Muscle layer of colon (tissue), 2 donors: ENCODE measurements at regions not wholly inside any gene's neighbourhood (a gene's known extent, or its start where the extent isn't known, plus 50 kb on each side); places are given as distances from the start of the nearest gene placed in this dataset.

Experiments used
- H3K27ac ChIP-seq: one replicate; pipeline ENCODE4 v1.7.0; 2013; ENCODE audit warnings: low read depth, mild to moderate bottlenecking, low read length, moderate library complexity
- H3K27me3 ChIP-seq, 2 donors: one replicate each; pipeline ENCODE4 v1.7.0; 2013; ENCODE audit warnings: low read length in 2 of 2, mild to moderate bottlenecking in 2 of 2; ENCODE audit not compliant: insufficient read depth in 2 of 2, control insufficient read depth in 1 of 2
- H3K36me3 ChIP-seq: one replicate; pipeline ENCODE4 v1.7.0; 2013; ENCODE audit warnings: mild to moderate bottlenecking, low read length; ENCODE audit not compliant: insufficient read depth
- H3K4me1 ChIP-seq: one replicate; pipeline ENCODE4 v1.7.0; 2013; ENCODE audit warnings: mild to moderate bottlenecking, low read length; ENCODE audit not compliant: insufficient read depth
- H3K4me3 ChIP-seq, 2 donors: one replicate each; pipeline ENCODE4 v1.7.0; 2013; ENCODE audit warnings: low read length in 2 of 2, low read depth in 1 of 2, mild to moderate bottlenecking in 1 of 2, moderate library complexity in 1 of 2
- H3K9ac ChIP-seq: one replicate; pipeline ENCODE4 v1.7.0; 2013; ENCODE audit warnings: low read length
- H3K9me3 ChIP-seq: one replicate; pipeline ENCODE4 v1.7.0; 2013; ENCODE audit warnings: mild to moderate bottlenecking, low read length
- donor health status: abdominal sarcoma.
- donor health status: Adenocarcinoma of cecum.

- H3K27ac ChIP-seq = no peak overlapping the region
- H3K36me3 ChIP-seq = no peaks in the 10 kb centered on the region
- no peaks in the 10 kb centered on the region for H3K9me3 ChIP-seq
- no peak overlapping the region for H3K9ac ChIP-seq
- H3K27me3 ChIP-seq = no peaks in the 10 kb centered on the region
- no peaks in the 10 kb centered on the region for H3K4me1 ChIP-seq
- no peak overlapping the region for H3K4me3 ChIP-seq
These were observed 224.3 kb downstream of the SNRPN start for GRCh38 chr15:25178835-25179672.

GRCh38 chr15:25179673-25180511 is 225.1 kb downstream of the SNRPN start:
- Histone ChIP-seq H3K27me3 (no peaks in the 10 kb centered on the region), H3K27ac (no peak overlapping the region), H3K4me3 (no peak overlapping the region), H3K4me1 (no peaks in the 10 kb centered on the region), H3K36me3 (no peaks in the 10 kb centered on the region), H3K9me3 (no peaks in the 10 kb centered on the region), H3K9ac (no peak overlapping the region)

GRCh38 chr15:25180606-25181292 is 226.0 kb downstream of the SNRPN start:
- Histone ChIP-seq H3K27ac (no peak overlapping the region), H3K4me1 (no peaks in the 10 kb centered on the region), H3K9ac (no peak overlapping the region), H3K27me3 (no peaks in the 10 kb centered on the region), H3K9me3 (no peaks in the 10 kb centered on the region), H3K4me3 (no peak overlapping the region), H3K36me3 (no peaks in the 10 kb centered on the region)

- Histone ChIP-seq H3K27me3 (no peaks in the 10 kb centered on the region), H3K36me3 (no peaks in the 10 kb centered on the region), H3K4me1 (no peaks in the 10 kb centered on the region), H3K27ac (no peak overlapping the region), H3K4me3 (no peak overlapping the region), H3K9me3 (no peaks in the 10 kb centered on the region), H3K9ac (no peak overlapping the region)
These were observed 226.7 kb downstream of the SNRPN start for GRCh38 chr15:25181293-25182097.

GRCh38 chr15:25182098-25182478 is 227.3 kb downstream of the SNRPN start:
- H3K36me3 ChIP-seq = no peaks in the 10 kb centered on the region
- H3K27ac ChIP-seq = no peak overlapping the region
- no peak overlapping the region for H3K4me3 ChIP-seq
- H3K9me3 ChIP-seq = no peaks in the 10 kb centered on the region
- no peaks in the 10 kb centered on the region for H3K27me3 ChIP-seq
- no peaks in the 10 kb centered on the region for H3K4me1 ChIP-seq
- no peak overlapping the region for H3K9ac ChIP-seq

- H3K27ac ChIP-seq = no peak overlapping the region
- no peaks in the 10 kb centered on the region for H3K4me1 ChIP-seq
- no peak overlapping the region for H3K9ac ChIP-seq
- no peaks in the 10 kb centered on the region for H3K27me3 ChIP-seq
- no peaks in the 10 kb centered on the region for H3K36me3 ChIP-seq
- no peak overlapping the region for H3K4me3 ChIP-seq
- H3K9me3 ChIP-seq = no peaks in the 10 kb centered on the region
These were observed 228.1 kb downstream of the SNRPN start for GRCh38 chr15:25182736-25183445.

- no peak overlapping the region for H3K4me3 ChIP-seq
- H3K9me3 ChIP-seq = no peaks in the 10 kb centered on the region
- H3K9ac ChIP-seq = no peak overlapping the region
- no peaks in the 10 kb centered on the region for H3K36me3 ChIP-seq
- no peaks in the 10 kb centered on the region for H3K4me1 ChIP-seq
- no peaks in the 10 kb centered on the region for H3K27me3 ChIP-seq
- H3K27ac ChIP-seq = no peak overlapping the region
These were observed 228.9 kb downstream of the SNRPN start for GRCh38 chr15:25183581-25184251.

- H3K9me3 ChIP-seq = no peaks in the 10 kb centered on the region
- no peaks in the 10 kb centered on the region for H3K36me3 ChIP-seq
- H3K9ac ChIP-seq = no peak overlapping the region
- no peak overlapping the region for H3K4me3 ChIP-seq
- H3K4me1 ChIP-seq = no peaks in the 10 kb centered on the region
- H3K27me3 ChIP-seq = no peaks in the 10 kb centered on the region
- no peak overlapping the region for H3K27ac ChIP-seq
These were observed 229.8 kb downstream of the SNRPN start for GRCh38 chr15:25184356-25185155.

GRCh38 chr15:25185156-25185710 is 230.4 kb downstream of the SNRPN start:
- Histone ChIP-seq H3K9me3 (no peaks in the 10 kb centered on the region), H3K9ac (no peak overlapping the region), H3K27me3 (no peaks in the 10 kb centered on the region), H3K4me3 (no peak overlapping the region), H3K4me1 (no peaks in the 10 kb centered on the region), H3K27ac (no peak overlapping the region), H3K36me3 (no peaks in the 10 kb centered on the region)
